GM13977 (cell line): ENCODE measurements at regions not wholly inside any gene's neighbourhood (a gene's known extent, or its start where the extent isn't known, plus 50 kb on each side); places are given as distances from the start of the nearest gene placed in this dataset.

Source experiments
- DNase-seq: peaks from one replicate; pipeline ENCODE4 v3.0.0; 2012; ENCODE audit warnings: low spot score
- in situ Hi-C: fragments of 300-500 bp; cut with MboI; formaldehyde crosslinking; loops from one replicate; pipeline ENCODE4 v1.12.0; 2022; ENCODE audit warnings: low sequenced_read_pairs, low pct_unique_long_range_greater_than_20kb, mixed read lengths, inconsistent platforms; ENCODE audit not compliant: unreplicated experiment
- TF ChIP-seq, protein P1 (sequence below): IDR thresholded peaks from 2 replicates; pipeline ENCODE4 v1.5.1; 2012; ENCODE audit warnings: mild to moderate bottlenecking, control low read depth; ENCODE audit not compliant: insufficient read depth; ENCODE audit errors: extremely low read depth, missing control alignments

DNA sequence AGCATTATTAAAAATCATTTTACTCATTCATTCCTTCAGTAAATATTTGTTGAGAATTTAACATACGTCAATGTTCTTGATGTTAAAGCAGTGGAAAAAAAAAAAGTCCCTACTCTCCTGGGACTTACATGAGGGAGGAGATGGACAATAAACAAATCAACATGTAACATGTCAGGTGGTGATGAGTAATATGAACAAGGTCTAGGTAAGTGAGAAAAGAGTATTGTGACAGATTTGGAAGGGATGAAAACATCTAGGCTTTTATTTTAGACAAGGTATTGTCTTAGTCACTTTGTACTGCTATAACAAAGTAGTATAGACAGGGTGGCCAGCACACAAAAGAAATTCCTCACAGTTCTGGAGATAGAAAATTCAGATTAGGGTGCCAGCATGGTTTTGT lies 167.2 kb downstream of the FSCB start:
- DNase-seq = no peak
- in situ Hi-C loops = no loop called here
- TF ChIP-seq, protein P1, sequence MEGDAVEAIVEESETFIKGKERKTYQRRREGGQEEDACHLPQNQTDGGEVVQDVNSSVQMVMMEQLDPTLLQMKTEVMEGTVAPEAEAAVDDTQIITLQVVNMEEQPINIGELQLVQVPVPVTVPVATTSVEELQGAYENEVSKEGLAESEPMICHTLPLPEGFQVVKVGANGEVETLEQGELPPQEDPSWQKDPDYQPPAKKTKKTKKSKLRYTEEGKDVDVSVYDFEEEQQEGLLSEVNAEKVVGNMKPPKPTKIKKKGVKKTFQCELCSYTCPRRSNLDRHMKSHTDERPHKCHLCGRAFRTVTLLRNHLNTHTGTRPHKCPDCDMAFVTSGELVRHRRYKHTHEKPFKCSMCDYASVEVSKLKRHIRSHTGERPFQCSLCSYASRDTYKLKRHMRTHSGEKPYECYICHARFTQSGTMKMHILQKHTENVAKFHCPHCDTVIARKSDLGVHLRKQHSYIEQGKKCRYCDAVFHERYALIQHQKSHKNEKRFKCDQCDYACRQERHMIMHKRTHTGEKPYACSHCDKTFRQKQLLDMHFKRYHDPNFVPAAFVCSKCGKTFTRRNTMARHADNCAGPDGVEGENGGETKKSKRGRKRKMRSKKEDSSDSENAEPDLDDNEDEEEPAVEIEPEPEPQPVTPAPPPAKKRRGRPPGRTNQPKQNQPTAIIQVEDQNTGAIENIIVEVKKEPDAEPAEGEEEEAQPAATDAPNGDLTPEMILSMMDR = no peak

DNA sequence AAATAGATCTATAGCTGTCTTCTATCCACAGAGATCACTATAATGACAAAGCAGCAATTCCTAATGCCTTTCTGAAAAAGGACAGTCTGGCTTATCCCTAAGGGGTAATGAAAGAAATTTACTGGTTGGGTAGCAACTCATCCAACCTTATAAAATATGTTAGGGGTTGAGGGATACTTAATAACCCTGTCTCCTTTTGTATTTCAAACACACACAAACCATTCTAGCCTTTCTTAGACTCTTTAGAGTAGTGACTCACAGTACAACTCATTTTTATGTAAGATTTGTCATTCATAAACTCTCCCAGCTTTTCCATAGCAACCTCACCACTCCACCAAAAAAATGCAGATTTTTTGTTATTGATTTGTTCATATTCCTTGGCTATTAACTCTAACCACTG lies 167.9 kb downstream of the FSCB start:
- TF ChIP-seq, protein P1 = no peak
- in situ Hi-C loops = no loop called here
- DNase-seq = no peak

DNA sequence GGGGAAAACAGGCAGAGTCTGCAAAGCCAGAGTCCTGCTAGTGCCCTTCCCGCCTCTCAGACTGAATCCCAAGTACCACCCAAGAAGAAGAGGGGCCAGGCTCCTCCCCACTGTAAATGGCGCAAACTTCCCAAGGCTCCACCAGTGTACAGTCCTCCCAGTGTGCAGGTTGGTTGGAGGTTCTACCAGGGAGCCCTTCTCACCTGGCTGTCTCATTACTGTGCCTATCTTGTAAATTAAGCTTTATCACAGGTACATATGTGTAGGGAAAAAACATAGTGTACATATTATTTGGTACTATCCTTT lies 189.7 kb downstream of the FSCB start:
- TF ChIP-seq, protein P1 = no peak
- DNase-seq = no peak
- in situ Hi-C loops = no loop called here

DNA sequence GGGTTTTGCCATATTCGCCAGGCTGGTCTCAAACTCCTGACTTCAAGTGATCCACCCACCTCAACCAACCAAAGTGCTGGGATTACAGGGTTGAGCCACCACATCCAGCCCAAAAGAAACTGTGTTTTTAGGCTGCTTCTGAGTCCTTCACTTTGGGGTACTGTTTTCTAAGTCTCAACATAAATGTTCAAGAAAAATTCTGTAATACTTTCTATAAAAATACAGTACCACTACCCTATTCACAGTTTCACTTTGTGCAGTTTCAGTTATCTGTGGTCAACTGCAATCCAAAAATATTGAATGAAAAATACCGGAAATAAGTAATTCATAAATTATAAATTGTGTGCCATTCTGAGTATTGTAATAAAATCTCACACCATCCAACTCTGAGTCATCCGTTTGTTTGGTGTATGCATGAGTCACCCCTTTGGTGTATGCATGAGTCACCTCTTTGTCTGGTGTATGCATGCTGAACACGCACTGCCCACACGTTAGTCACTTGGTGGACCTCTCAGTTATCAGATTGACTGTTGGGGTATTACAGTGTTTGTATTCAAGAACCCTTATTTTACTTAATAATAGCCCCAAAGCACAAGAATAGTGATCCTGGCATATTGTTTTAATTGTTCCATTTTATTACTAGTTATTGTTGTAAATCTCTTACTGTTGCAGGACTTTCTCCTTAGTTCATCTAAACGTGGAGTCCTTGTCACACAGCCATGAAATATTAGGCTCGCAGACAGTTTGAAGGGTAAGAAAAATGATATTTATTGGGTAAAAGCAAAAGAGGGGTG lies 190.2 kb downstream of the FSCB start:
- no peak for DNase-seq
- in situ Hi-C loops = no loop called here
- TF ChIP-seq, protein P1 = no peak

DNA sequence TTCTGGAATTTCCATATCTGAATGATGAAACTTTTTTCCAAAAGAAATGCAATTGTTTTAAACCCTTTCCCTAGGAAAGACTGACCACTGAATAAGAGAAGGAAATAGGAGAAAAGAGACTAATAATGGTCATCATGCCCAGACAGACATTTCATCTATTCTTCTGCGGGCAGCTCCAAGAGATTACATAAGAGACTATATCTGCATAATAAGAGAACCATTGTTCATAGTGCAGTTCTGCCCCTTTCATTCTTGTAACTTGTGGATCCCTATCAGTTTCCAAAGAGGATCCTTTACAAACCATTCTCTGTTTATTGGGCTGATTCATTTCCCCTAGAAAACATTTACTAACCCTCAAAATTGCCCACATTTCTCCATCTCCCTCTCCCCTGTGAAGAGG lies 197.8 kb downstream of the FSCB start:
- TF ChIP-seq, protein P1 = no peak
- DNase-seq = no peak
- in situ Hi-C loops = no loop called here

DNA sequence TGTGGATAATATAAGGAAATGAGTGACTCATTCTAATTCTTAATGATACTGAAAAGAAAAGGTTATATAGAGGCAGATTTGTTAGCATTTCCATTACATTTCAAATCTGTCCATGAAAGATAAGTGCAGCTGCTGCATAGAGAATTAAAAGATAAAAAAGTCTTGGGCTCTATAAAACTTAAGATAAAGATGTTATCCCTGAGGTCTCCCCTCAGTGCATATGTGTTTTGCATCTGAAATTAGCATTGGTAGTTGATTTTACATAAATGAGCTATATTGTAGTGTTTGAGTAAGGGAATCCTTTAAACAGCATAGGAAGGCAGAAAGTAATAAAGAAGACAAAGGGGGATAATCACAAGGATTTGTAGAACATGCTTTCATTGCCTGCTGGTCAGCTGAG lies 206.2 kb downstream of the FSCB start:
- no peak for DNase-seq
- TF ChIP-seq, protein P1 = no peak
- in situ Hi-C loops = no loop called here
